ENCODE measurements at regions not wholly inside any gene's neighbourhood (a gene's known extent, or its start where the extent isn't known, plus 50 kb on each side); places are given as distances from the start of the nearest gene placed in this dataset.
"Not testable (repeated sequence)": the region's sequence is repeated elsewhere in the genome, so short reads cannot be mapped to it uniquely, and the experiment has no call there.

- Histone ChIP-seq H3K4me3 (ENCODE audit: low read depth, low read length) (no peak overlapping the region), H3K27me3 (no peaks in the 10 kb centered on the region), H3K9me3 (no peaks in the 10 kb centered on the region), H3K36me3 (no peaks in the 10 kb centered on the region), H3K4me1 (no peaks in the 10 kb centered on the region)
- TF ChIP-seq, protein P1, sequence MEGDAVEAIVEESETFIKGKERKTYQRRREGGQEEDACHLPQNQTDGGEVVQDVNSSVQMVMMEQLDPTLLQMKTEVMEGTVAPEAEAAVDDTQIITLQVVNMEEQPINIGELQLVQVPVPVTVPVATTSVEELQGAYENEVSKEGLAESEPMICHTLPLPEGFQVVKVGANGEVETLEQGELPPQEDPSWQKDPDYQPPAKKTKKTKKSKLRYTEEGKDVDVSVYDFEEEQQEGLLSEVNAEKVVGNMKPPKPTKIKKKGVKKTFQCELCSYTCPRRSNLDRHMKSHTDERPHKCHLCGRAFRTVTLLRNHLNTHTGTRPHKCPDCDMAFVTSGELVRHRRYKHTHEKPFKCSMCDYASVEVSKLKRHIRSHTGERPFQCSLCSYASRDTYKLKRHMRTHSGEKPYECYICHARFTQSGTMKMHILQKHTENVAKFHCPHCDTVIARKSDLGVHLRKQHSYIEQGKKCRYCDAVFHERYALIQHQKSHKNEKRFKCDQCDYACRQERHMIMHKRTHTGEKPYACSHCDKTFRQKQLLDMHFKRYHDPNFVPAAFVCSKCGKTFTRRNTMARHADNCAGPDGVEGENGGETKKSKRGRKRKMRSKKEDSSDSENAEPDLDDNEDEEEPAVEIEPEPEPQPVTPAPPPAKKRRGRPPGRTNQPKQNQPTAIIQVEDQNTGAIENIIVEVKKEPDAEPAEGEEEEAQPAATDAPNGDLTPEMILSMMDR (IDR thresholded peaks at IDR 0.05; ENCODE audit: low read depth, low read length), result no peak
- no peak for DNase-seq
Measured at GRCh38 chr3:20958161-20958560, 772.2 kb upstream of the SGO1 start.

DNA sequence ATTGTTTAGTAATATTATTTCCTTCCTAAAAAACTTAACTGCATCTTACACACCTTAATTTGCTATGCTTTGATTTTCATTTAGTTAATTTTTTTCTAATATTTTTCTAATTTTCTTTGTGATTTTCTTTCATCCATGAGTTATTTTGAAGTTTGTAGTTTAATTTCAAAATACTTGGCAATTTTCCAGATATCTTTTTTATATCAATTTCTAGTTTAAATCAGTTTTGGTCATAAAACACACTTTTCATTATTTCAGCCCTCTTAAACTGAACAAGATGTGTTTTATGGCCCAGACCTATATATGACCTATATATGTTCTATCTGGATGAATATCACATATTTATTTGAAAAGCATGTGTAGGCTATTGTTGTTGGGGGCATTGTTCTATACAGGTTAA, 759.9 kb upstream of the SGO1 start:
- Histone ChIP-seq H3K4me1 (no peaks in the 10 kb centered on the region), H3K9me3 (no peaks in the 10 kb centered on the region), H3K27me3 (no peaks in the 10 kb centered on the region), H3K36me3 (no peaks in the 10 kb centered on the region), H3K4me3 (ENCODE audit: low read depth, low read length) (no peak overlapping the region)
- no peak for DNase-seq
- TF ChIP-seq, protein P1 (IDR thresholded peaks at IDR 0.05; ENCODE audit: low read depth, low read length), result no peak

- H3K27me3 ChIP-seq, result no peaks in the 10 kb centered on the region
- H3K4me1 ChIP-seq, result no peaks in the 10 kb centered on the region
- no peaks in the 10 kb centered on the region for H3K36me3 ChIP-seq
- no peak overlapping the region for H3K4me3 ChIP-seq (ENCODE audit: low read depth, low read length)
- H3K9me3 ChIP-seq, result no peaks in the 10 kb centered on the region
- DNase-seq, result no peak
- TF ChIP-seq, protein P1 (IDR thresholded peaks at IDR 0.05; ENCODE audit: low read depth, low read length), result no peak
Measured at GRCh38 chr3:20935791-20936190, 749.8 kb upstream of the SGO1 start.

GRCh38 chr3:20931834-20932233, 745.8 kb upstream of the SGO1 start:
- H3K4me1 ChIP-seq, result no peaks in the 10 kb centered on the region
- DNase-seq, result no peak
- no peaks in the 10 kb centered on the region for H3K9me3 ChIP-seq
- no peak overlapping the region for H3K4me3 ChIP-seq (ENCODE audit: low read depth, low read length)
- H3K36me3 ChIP-seq, result no peaks in the 10 kb centered on the region
- TF ChIP-seq, protein P1 (IDR thresholded peaks at IDR 0.05; ENCODE audit: low read depth, low read length), result no peak
- no peaks in the 10 kb centered on the region for H3K27me3 ChIP-seq

DNA sequence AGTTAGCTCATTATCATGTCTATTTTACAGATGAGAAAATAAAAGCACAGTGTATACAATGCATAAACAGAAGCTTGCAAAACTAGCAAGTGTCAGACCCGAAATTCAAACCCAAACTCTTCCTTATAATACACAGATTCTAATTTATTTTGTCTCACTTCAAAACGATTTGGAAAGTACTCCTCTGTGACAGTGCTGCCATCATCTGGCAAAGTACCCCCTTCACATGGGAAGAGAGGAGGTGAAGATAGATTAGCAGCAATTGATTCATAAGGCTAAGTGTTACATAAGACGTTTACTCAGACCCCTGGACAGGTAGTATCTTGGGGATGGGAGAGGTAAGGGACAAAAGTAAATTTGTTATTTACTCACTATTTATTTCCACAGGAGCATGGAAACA, 744.0 kb upstream of the SGO1 start:
- TF ChIP-seq, protein P1 (IDR thresholded peaks at IDR 0.05; ENCODE audit: low read depth, low read length), result no peak
- Histone ChIP-seq H3K9me3 (no peaks in the 10 kb centered on the region), H3K27me3 (no peaks in the 10 kb centered on the region), H3K4me3 (ENCODE audit: low read depth, low read length) (no peak overlapping the region), H3K36me3 (no peaks in the 10 kb centered on the region), H3K4me1 (no peaks in the 10 kb centered on the region)
- no peak for DNase-seq

GRCh38 chr3:20924646-20925385, 738.8 kb upstream of the SGO1 start:
- TF ChIP-seq, protein P1 (IDR thresholded peaks at IDR 0.05; ENCODE audit: low read depth, low read length), result no peak
- no peaks in the 10 kb centered on the region for H3K9me3 ChIP-seq
- H3K27me3 ChIP-seq, result no peaks in the 10 kb centered on the region
- H3K4me1 ChIP-seq, result no peaks in the 10 kb centered on the region
- H3K4me3 ChIP-seq (ENCODE audit: low read depth, low read length), result no peak overlapping the region
- DNase-seq, result no peak
- H3K36me3 ChIP-seq, result no peaks in the 10 kb centered on the region

GRCh38 chr3:20921112-20921511, 735.1 kb upstream of the SGO1 start:
- H3K27me3 ChIP-seq; H3K4me3 ChIP-seq (ENCODE audit: low read depth, low read length); H3K4me1 ChIP-seq; H3K36me3 ChIP-seq; DNase-seq; H3K9me3 ChIP-seq: not testable (repeated sequence)

All from BE2C (cell line).